Stomach (tissue), 4 donors: ENCODE measurements at regions not wholly inside any gene's neighbourhood (a gene's known extent, or its start where the extent isn't known, plus 50 kb on each side); places are given as distances from the start of the nearest gene placed in this dataset.

ENCODE experiments used
- EP300 ChIP-seq: sonication (generic); formaldehyde crosslinking; IDR thresholded peaks from one replicate; pipeline ENCODE4 v1.6.1; 2017; ENCODE audit warnings: antibody characterized with exemption
- POLR2A ChIP-seq, 4 donors: fragments of 450-650 bp; IDR thresholded peaks; one replicate each; pipeline ENCODE4 v1.6.1; 2016; ENCODE audit warnings: antibody characterized with exemption in 4 of 4, control low read depth in 2 of 4, mild to moderate bottlenecking in 1 of 4, moderate library complexity in 1 of 4
- POLR2AphosphoS5 ChIP-seq, 3 donors: sonication (generic); formaldehyde crosslinking; IDR thresholded peaks; one replicate each; pipeline ENCODE4 v1.6.1; 2016; ENCODE audit warnings: antibody characterized with exemption in 3 of 3
- TF ChIP-seq, protein P1 (sequence below), 7 experiments: fragments of 450-650 bp in 4 of 7; fragments of 200-600 bp in 3 of 7; sonication (generic) in 3 of 7; IDR thresholded peaks; one replicate each; pipeline ENCODE4 v1.5.1; 2016 to 2019; ENCODE audit warnings: antibody characterized with exemption in 7 of 7, control low read depth in 2 of 7, mild to moderate bottlenecking in 1 of 7

GRCh38 chr3:103218146-103218545 lies 783.3 kb downstream of the ZPLD1 start:
- TF ChIP-seq POLR2A (IDR thresholded peaks at IDR 0.05) (no peak), EP300 (no peak), POLR2AphosphoS5 (IDR thresholded peaks at IDR 0.05) (no peak)
- TF ChIP-seq, protein P1, sequence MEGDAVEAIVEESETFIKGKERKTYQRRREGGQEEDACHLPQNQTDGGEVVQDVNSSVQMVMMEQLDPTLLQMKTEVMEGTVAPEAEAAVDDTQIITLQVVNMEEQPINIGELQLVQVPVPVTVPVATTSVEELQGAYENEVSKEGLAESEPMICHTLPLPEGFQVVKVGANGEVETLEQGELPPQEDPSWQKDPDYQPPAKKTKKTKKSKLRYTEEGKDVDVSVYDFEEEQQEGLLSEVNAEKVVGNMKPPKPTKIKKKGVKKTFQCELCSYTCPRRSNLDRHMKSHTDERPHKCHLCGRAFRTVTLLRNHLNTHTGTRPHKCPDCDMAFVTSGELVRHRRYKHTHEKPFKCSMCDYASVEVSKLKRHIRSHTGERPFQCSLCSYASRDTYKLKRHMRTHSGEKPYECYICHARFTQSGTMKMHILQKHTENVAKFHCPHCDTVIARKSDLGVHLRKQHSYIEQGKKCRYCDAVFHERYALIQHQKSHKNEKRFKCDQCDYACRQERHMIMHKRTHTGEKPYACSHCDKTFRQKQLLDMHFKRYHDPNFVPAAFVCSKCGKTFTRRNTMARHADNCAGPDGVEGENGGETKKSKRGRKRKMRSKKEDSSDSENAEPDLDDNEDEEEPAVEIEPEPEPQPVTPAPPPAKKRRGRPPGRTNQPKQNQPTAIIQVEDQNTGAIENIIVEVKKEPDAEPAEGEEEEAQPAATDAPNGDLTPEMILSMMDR (IDR thresholded peaks at IDR 0.05) = no peak
